Kidney glomerular epithelial cell (primary cell): ENCODE measurements at regions not wholly inside any gene's neighbourhood (a gene's known extent, or its start where the extent isn't known, plus 50 kb on each side); places are given as distances from the start of the nearest gene placed in this dataset.
A peak's percentile ranks its signal among the peaks of the same experiment; 100 is the strongest.
"Not testable (repeated sequence)": the region's sequence is repeated elsewhere in the genome, so short reads cannot be mapped to it uniquely, and the experiment has no call there.

Source experiments
- DNase-seq: peaks from one replicate; lab custom pipeline; 2025; lab: John Stamatoyannopoulos, UW

GRCh38 chr1:95903060-95903459 lies 669.0 kb downstream of the RWDD3 start:
- no peak for DNase-seq

GRCh38 chr1:95905818-95906395 lies 671.9 kb downstream of the RWDD3 start:
- no peak for DNase-seq

- DNase-seq = not testable (repeated sequence)
Observed at GRCh38 chr1:95911739-95912138, 677.7 kb downstream of the RWDD3 start.

GRCh38 chr1:95916616-95917015 lies 682.6 kb downstream of the RWDD3 start:
- no peak for DNase-seq

GRCh38 chr1:95924684-95925083 lies 690.7 kb downstream of the RWDD3 start:
- DNase-seq = no peak

GRCh38 chr1:95926331-95926730 lies 692.3 kb downstream of the RWDD3 start:
- DNase-seq = no peak

GRCh38 chr1:95927061-95927460 lies 693.1 kb downstream of the RWDD3 start:
- DNase-seq = no peak

GRCh38 chr1:95935719-95936118 lies 701.7 kb downstream of the RWDD3 start:
- no peak for DNase-seq

GRCh38 chr1:95941121-95941798 lies 707.2 kb downstream of the RWDD3 start:
- DNase-seq = no peak

- DNase-seq = no peak
Observed at GRCh38 chr1:95948023-95948422, 714.0 kb downstream of the RWDD3 start.

GRCh38 chr1:95951371-95952102 lies 717.5 kb downstream of the RWDD3 start:
- no peak for DNase-seq

- peak; percentile 9 for DNase-seq
Observed at GRCh38 chr1:95953015-95953414, 719.0 kb downstream of the RWDD3 start.

GRCh38 chr1:95954585-95954984 lies 720.6 kb downstream of the RWDD3 start:
- no peak for DNase-seq

- no peak for DNase-seq
Observed at GRCh38 chr1:95956215-95956614, 722.2 kb downstream of the RWDD3 start.

- no peak for DNase-seq
Observed at GRCh38 chr1:95957748-95958147, 723.7 kb downstream of the RWDD3 start.

GRCh38 chr1:95966866-95967265 lies 732.9 kb downstream of the RWDD3 start:
- no peak for DNase-seq

- no peak for DNase-seq
Observed at GRCh38 chr1:95974586-95974985, 740.6 kb downstream of the RWDD3 start.

GRCh38 chr1:95982711-95983110 lies 738.9 kb upstream of the PTBP2 start:
- DNase-seq = no peak

- no peak for DNase-seq
Observed at GRCh38 chr1:95983831-95984230, 737.8 kb upstream of the PTBP2 start.

GRCh38 chr1:95984798-95985374 lies 736.7 kb upstream of the PTBP2 start:
- no peak for DNase-seq

- DNase-seq = no peak
Observed at GRCh38 chr1:95990033-95990432, 731.6 kb upstream of the PTBP2 start.

GRCh38 chr1:95991787-95992520 lies 729.6 kb upstream of the PTBP2 start:
- DNase-seq = no peak
